SK-N-SH treated with all-trans-retinoic acid at 6 μM for 48 hours (cell line): ENCODE measurements at regions not wholly inside any gene's neighbourhood (a gene's known extent, or its start where the extent isn't known, plus 50 kb on each side); places are given as distances from the start of the nearest gene placed in this dataset.

ENCODE experiments used
- ATAC-seq: fragments of 200-7000 bp; cut with Tn5 transposase; 3 replicates; pipeline ENCODE4 v1.9.1; 2020; ENCODE audit warnings: mild to moderate bottlenecking, moderate library complexity
- ARNTL ChIP-seq: fragments of 450-650 bp; formaldehyde crosslinking; IDR thresholded peaks from 2 replicates; pipeline ENCODE4 v1.5.0; 2020; ENCODE audit warnings: low read depth, mild to moderate bottlenecking, moderate library complexity, borderline replicate concordance
- BACH2 ChIP-seq: fragments of 250-450 bp; sonication (Bioruptor Pico); IDR thresholded peaks from 2 replicates; pipeline ENCODE4 v1.9.0; 2021; ENCODE audit warnings: mild to moderate bottlenecking, borderline replicate concordance
- CSDC2 ChIP-seq: fragments of 250-450 bp; sonication (Bioruptor Pico); IDR thresholded peaks from 2 replicates; pipeline ENCODE4 v1.5.0; 2020; ENCODE audit warnings: mild to moderate bottlenecking, moderate library complexity
- GLIS3 ChIP-seq: fragments of 250-450 bp; sonication (Bioruptor Pico); IDR thresholded peaks from 2 replicates; pipeline ENCODE4 v1.5.0; 2020; ENCODE audit warnings: mild to moderate bottlenecking, moderate library complexity
- ISL1 ChIP-seq: fragments of 250-450 bp; sonication (Bioruptor Pico); IDR thresholded peaks from 2 replicates; pipeline ENCODE4 v2.1.2; 2022; ENCODE audit warnings: mild to moderate bottlenecking, moderate library complexity
- PATZ1 ChIP-seq: fragments of 250-450 bp; sonication (Bioruptor Pico); IDR thresholded peaks from 2 replicates; pipeline ENCODE4 v1.8.0; 2020; ENCODE audit warnings: mild to moderate bottlenecking, moderate library complexity, borderline replicate concordance
- POU6F1 ChIP-seq: fragments of 250-450 bp; sonication (Bioruptor Pico); IDR thresholded peaks from 2 replicates; pipeline ENCODE4 v1.8.0; 2021; ENCODE audit warnings: low read depth, mild to moderate bottlenecking, moderate library complexity, borderline replicate concordance
- PPARA ChIP-seq: fragments of 250-450 bp; sonication (Bioruptor Pico); IDR thresholded peaks from 2 replicates; pipeline ENCODE4 v1.5.0; 2020; ENCODE audit warnings: mild to moderate bottlenecking, borderline replicate concordance
- RARB ChIP-seq: fragments of 250-450 bp; sonication (Bioruptor Pico); IDR thresholded peaks from 2 replicates; pipeline ENCODE4 v1.8.0; 2021; ENCODE audit warnings: mild to moderate bottlenecking, moderate library complexity
- SNAI2 ChIP-seq: fragments of 250-450 bp; sonication (Bioruptor Pico); IDR thresholded peaks from 2 replicates; pipeline ENCODE4 v1.5.0; 2020; ENCODE audit warnings: mild to moderate bottlenecking, moderate library complexity
- TCF4 ChIP-seq: fragments of 250-450 bp; sonication (Bioruptor Pico); IDR thresholded peaks from 2 replicates; pipeline ENCODE4 v1.8.0; 2021; ENCODE audit warnings: mild to moderate bottlenecking, moderate library complexity, borderline replicate concordance
- TOX ChIP-seq: fragments of 250-450 bp; sonication (Bioruptor Pico); IDR thresholded peaks from 2 replicates; pipeline ENCODE4 v1.8.0; 2021; ENCODE audit warnings: mild to moderate bottlenecking, moderate library complexity, borderline replicate concordance
- ZC3H10 ChIP-seq: fragments of 250-450 bp; sonication (Bioruptor Pico); IDR thresholded peaks from 2 replicates; pipeline ENCODE4 v1.5.1; 2021; ENCODE audit warnings: mild to moderate bottlenecking, moderate library complexity
- ZFP30 ChIP-seq: fragments of 450-650 bp; formaldehyde crosslinking; IDR thresholded peaks from 2 replicates; pipeline ENCODE4 v1.5.0; 2022; ENCODE audit warnings: mild to moderate bottlenecking, moderate library complexity
- ZNF565 ChIP-seq: fragments of 450-650 bp; formaldehyde crosslinking; conservative IDR thresholded peaks from 2 replicates; pipeline ENCODE4 v1.5.0; 2020; ENCODE audit warnings: low read depth, mild to moderate bottlenecking, moderate library complexity
- ZNF70 ChIP-seq: fragments of 450-650 bp; formaldehyde crosslinking; IDR thresholded peaks from 2 replicates; pipeline ENCODE4 v1.5.0; 2020; ENCODE audit warnings: mild to moderate bottlenecking, moderate library complexity
- ZNF8 ChIP-seq: fragments of 450-650 bp; formaldehyde crosslinking; IDR thresholded peaks from 2 replicates; pipeline ENCODE4 v1.5.0; 2020; ENCODE audit warnings: mild to moderate bottlenecking, moderate library complexity
- TF ChIP-seq, protein P1 (sequence below): fragments of 250-450 bp; sonication (Bioruptor Pico); IDR thresholded peaks from 2 replicates; pipeline ENCODE4 v1.5.1; 2021; ENCODE audit warnings: mild to moderate bottlenecking, moderate library complexity
- TF ChIP-seq, protein P2 (sequence below): fragments of 250-450 bp; sonication (Bioruptor Pico); IDR thresholded peaks from 2 replicates; pipeline ENCODE4 v1.5.1; 2020; ENCODE audit warnings: low read depth, mild to moderate bottlenecking, moderate library complexity

GRCh38 chr12:77742631-77743030 is 88.1 kb upstream of the NAV3 start:
- TF ChIP-seq PATZ1 (CRISPR knock-in tag) (no peak), ZC3H10 (CRISPR knock-in tag) (no peak), TCF4 (CRISPR knock-in tag) (no peak), GLIS3 (no peak), ZNF8 (CRISPR knock-in tag) (no peak), RARB (CRISPR knock-in tag) (no peak), ARNTL (CRISPR knock-in tag) (no peak), TOX (no peak)
- TF ChIP-seq, protein P1, sequence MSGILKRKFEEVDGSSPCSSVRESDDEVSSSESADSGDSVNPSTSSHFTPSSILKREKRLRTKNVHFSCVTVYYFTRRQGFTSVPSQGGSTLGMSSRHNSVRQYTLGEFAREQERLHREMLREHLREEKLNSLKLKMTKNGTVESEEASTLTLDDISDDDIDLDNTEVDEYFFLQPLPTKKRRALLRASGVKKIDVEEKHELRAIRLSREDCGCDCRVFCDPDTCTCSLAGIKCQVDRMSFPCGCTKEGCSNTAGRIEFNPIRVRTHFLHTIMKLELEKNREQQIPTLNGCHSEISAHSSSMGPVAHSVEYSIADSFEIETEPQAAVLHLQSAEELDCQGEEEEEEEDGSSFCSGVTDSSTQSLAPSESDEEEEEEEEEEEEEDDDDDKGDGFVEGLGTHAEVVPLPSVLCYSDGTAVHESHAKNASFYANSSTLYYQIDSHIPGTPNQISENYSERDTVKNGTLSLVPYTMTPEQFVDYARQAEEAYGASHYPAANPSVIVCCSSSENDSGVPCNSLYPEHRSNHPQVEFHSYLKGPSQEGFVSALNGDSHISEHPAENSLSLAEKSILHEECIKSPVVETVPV (CRISPR knock-in tag), result no peak
- TF ChIP-seq, protein P2, sequence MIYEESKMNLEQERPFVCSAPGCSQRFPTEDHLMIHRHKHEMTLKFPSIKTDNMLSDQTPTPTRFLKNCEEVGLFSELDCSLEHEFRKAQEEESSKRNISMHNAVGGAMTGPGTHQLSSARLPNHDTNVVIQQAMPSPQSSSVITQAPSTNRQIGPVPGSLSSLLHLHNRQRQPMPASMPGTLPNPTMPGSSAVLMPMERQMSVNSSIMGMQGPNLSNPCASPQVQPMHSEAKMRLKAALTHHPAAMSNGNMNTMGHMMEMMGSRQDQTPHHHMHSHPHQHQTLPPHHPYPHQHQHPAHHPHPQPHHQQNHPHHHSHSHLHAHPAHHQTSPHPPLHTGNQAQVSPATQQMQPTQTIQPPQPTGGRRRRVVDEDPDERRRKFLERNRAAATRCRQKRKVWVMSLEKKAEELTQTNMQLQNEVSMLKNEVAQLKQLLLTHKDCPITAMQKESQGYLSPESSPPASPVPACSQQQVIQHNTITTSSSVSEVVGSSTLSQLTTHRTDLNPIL, result no peak
- no peak for ATAC-seq

GRCh38 chr12:77741974-77742517 is 88.6 kb upstream of the NAV3 start:
- ATAC-seq, result no peak
- TF ChIP-seq BACH2 (CRISPR knock-in tag) (no peak), RARB (CRISPR knock-in tag) (no peak), ZNF8 (CRISPR knock-in tag) (no peak), ARNTL (CRISPR knock-in tag) (no peak), ZFP30 (CRISPR knock-in tag) (no peak), CSDC2 (CRISPR knock-in tag) (no peak)

DNA sequence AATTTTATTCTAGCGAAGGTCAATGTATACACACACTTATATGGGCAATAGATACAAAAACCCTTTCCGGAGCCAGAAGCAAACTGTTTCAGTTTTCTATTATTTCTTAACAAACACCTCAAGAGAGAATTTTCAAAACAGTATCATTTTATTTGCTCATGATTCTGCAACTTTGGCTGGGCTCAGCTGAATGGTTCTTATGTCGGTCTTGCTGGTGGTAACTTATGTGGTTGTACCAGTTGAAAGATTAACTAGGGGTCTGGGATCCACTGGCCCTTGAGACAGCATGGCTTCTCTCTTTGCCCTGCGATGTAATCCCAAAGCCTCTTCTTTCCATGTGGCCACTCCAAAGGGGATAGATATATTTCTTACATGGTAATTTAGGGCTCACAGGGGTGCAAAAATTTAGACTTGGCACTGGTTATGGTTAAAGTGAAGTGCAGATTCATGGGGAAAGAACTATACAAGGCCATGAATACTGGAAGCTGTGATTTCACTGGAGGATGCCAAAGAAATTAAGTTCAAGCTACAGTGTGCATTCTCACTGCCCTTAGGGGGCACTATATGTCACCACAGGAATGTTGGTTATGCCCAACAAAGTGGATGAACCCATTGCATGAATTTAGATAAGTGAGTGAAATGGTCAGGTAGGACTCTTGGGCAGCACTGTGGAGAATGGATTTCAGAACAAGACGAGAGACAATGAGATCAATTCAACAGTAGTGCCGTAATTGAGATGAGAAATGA is 94.3 kb upstream of the NAV3 start:
- TF ChIP-seq GLIS3 (no peak), SNAI2 (CRISPR knock-in tag) (no peak), POU6F1 (CRISPR knock-in tag) (no peak), PATZ1 (CRISPR knock-in tag) (no peak), BACH2 (CRISPR knock-in tag) (no peak), ZNF8 (CRISPR knock-in tag) (no peak), ZNF70 (no peak), ZC3H10 (CRISPR knock-in tag) (no peak), ISL1 (CRISPR knock-in tag) (no peak), PPARA (CRISPR knock-in tag) (no peak), ZFP30 (CRISPR knock-in tag) (no peak), TOX (no peak), ZNF565 (CRISPR knock-in tag) (no peak)
- TF ChIP-seq, protein P2, result no peak
- TF ChIP-seq, protein P1 (CRISPR knock-in tag), result no peak
- ATAC-seq, result no peak
